ENCODE measurements at regions not wholly inside any gene's neighbourhood (a gene's known extent, or its start where the extent isn't known, plus 50 kb on each side); places are given as distances from the start of the nearest gene placed in this dataset.

DNA sequence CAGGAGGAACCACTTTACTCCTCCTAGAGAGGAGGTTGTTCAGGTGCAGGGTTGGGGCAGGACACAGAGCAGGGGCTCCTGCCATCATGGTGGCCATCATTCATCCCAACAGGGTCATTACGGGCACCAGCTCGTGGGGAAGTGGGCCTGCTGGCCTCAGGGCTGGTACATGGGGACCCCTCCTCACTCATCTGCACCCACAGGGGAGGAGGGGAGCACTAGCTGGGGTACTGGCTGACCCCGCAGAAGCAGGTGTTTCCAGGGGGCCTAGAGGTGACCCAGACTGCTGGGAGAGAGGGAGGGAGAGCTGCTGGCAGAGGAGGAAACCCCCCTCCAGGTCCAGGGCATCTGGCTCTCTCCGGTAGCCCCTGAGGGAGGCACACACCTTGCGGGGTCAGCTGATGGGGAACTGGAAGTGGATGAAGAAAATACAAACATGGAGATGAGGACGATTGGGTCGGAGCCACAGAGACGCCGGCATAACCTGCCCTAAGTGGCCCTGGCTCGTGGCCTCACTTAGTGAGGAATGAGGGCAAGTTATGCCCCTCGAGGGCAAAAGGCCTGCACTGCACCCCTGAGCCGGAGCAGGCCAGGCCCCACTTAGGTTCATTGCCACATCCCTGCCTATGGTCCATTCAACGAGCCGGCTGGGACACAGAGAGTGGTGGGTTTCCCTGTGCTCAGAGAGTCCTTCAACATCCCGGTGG, 76.2 kb downstream of the SOX1 start:
- TF ChIP-seq, protein P1, sequence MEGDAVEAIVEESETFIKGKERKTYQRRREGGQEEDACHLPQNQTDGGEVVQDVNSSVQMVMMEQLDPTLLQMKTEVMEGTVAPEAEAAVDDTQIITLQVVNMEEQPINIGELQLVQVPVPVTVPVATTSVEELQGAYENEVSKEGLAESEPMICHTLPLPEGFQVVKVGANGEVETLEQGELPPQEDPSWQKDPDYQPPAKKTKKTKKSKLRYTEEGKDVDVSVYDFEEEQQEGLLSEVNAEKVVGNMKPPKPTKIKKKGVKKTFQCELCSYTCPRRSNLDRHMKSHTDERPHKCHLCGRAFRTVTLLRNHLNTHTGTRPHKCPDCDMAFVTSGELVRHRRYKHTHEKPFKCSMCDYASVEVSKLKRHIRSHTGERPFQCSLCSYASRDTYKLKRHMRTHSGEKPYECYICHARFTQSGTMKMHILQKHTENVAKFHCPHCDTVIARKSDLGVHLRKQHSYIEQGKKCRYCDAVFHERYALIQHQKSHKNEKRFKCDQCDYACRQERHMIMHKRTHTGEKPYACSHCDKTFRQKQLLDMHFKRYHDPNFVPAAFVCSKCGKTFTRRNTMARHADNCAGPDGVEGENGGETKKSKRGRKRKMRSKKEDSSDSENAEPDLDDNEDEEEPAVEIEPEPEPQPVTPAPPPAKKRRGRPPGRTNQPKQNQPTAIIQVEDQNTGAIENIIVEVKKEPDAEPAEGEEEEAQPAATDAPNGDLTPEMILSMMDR (IDR thresholded peaks at IDR 0.05): no peak
- no peak for TF ChIP-seq POLR2A (IDR thresholded peaks at IDR 0.05)

All from thyroid gland (tissue), 4 donors.